PC-3 (cell line): ENCODE measurements at regions not wholly inside any gene's neighbourhood (a gene's known extent, or its start where the extent isn't known, plus 50 kb on each side); places are given as distances from the start of the nearest gene placed in this dataset.

Experiments
- EZH2 ChIP-seq: fragments of 300-600 bp; sonication (generic); IDR thresholded peaks from one replicate; pipeline ENCODE4 v1.6.1; 2017; ENCODE audit warnings: antibody characterized with exemption, mild to moderate bottlenecking, low read length; ENCODE audit not compliant: unreplicated experiment
- EZH2phosphoT487 ChIP-seq: fragments of 300-600 bp; sonication (generic); IDR thresholded peaks from 2 replicates; pipeline ENCODE4 v1.6.1; 2018; ENCODE audit warnings: mild to moderate bottlenecking, antibody characterized with exemption, low read length, borderline replicate concordance
- TF ChIP-seq, protein P1 (sequence below): fragments of 300-600 bp; sonication (generic); conservative IDR thresholded peaks from 2 replicates; pipeline ENCODE4 v1.5.1; 2017; ENCODE audit warnings: antibody characterized with exemption, low read depth, mild to moderate bottlenecking, low read length

DNA sequence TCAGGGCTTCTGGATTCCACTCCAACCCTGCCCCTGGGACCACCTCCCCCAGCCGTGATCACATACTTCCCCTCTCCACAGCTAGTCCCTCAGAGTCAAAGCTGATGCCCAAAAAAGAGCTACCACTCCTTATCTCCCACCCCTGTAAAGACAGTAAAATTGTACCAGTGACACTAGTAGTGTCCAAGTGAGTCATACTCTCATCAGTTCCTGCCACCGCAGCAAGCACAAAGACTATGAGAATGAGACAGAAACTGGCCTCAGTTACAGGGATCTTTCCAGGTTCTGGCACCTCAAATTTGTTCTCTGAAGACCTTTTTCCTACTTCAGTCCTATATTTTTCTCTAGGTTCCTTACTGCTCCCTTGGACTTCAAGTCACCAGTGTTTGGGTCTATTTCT, 144.2 kb downstream of the SPRY2 start:
- TF ChIP-seq, protein P1, sequence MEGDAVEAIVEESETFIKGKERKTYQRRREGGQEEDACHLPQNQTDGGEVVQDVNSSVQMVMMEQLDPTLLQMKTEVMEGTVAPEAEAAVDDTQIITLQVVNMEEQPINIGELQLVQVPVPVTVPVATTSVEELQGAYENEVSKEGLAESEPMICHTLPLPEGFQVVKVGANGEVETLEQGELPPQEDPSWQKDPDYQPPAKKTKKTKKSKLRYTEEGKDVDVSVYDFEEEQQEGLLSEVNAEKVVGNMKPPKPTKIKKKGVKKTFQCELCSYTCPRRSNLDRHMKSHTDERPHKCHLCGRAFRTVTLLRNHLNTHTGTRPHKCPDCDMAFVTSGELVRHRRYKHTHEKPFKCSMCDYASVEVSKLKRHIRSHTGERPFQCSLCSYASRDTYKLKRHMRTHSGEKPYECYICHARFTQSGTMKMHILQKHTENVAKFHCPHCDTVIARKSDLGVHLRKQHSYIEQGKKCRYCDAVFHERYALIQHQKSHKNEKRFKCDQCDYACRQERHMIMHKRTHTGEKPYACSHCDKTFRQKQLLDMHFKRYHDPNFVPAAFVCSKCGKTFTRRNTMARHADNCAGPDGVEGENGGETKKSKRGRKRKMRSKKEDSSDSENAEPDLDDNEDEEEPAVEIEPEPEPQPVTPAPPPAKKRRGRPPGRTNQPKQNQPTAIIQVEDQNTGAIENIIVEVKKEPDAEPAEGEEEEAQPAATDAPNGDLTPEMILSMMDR = no peak
- TF ChIP-seq EZH2phosphoT487 (no peak), EZH2 (no peak)
